ENCODE measurements at regions not wholly inside any gene's neighbourhood (a gene's known extent, or its start where the extent isn't known, plus 50 kb on each side); places are given as distances from the start of the nearest gene placed in this dataset.

- Histone ChIP-seq H3K27ac (no peak overlapping the region), H3K4me3 (replicated peaks in 1 of 3) (no peak overlapping the region), H3K27me3 (no peaks in the 10 kb centered on the region), H3K4me1 (no peaks in the 10 kb centered on the region), H3K9me3 (no peaks in the 10 kb centered on the region), H3K36me3 (no peaks in the 10 kb centered on the region)
- no peak for DNase-seq
- intact Hi-C loops (cut with DNase I): no loop called here
- TF ChIP-seq, protein P1, sequence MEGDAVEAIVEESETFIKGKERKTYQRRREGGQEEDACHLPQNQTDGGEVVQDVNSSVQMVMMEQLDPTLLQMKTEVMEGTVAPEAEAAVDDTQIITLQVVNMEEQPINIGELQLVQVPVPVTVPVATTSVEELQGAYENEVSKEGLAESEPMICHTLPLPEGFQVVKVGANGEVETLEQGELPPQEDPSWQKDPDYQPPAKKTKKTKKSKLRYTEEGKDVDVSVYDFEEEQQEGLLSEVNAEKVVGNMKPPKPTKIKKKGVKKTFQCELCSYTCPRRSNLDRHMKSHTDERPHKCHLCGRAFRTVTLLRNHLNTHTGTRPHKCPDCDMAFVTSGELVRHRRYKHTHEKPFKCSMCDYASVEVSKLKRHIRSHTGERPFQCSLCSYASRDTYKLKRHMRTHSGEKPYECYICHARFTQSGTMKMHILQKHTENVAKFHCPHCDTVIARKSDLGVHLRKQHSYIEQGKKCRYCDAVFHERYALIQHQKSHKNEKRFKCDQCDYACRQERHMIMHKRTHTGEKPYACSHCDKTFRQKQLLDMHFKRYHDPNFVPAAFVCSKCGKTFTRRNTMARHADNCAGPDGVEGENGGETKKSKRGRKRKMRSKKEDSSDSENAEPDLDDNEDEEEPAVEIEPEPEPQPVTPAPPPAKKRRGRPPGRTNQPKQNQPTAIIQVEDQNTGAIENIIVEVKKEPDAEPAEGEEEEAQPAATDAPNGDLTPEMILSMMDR (IDR thresholded peaks at IDR 0.05): no peak
- no peak for TF ChIP-seq POLR2A (IDR thresholded peaks at IDR 0.05)
- 89 to 95% methylated on average over 2 to 5 of the region's 8 CpGs for WGBS, 2 donors
Observed at GRCh38 chr1:25043228-25043580, 113.1 kb upstream of the RUNX3 start.

GRCh38 chr1:25042331-25043227 is 112.5 kb upstream of the RUNX3 start:
- H3K4me1 ChIP-seq: no peaks in the 10 kb centered on the region
- intact Hi-C loops (cut with DNase I): no loop called here
- DNase-seq: no peak
- no peaks in the 10 kb centered on the region for H3K9me3 ChIP-seq
- TF ChIP-seq, protein P1 (IDR thresholded peaks at IDR 0.05): no peak
- TF ChIP-seq POLR2A (IDR thresholded peaks at IDR 0.05): no peak
- H3K4me3 ChIP-seq (replicated peaks in 1 of 3): no peak overlapping the region
- no peaks in the 10 kb centered on the region for H3K36me3 ChIP-seq
- WGBS, 2 donors: 59 to 77% methylated on average over 10 to 13 of the region's 13 CpGs
- no peak overlapping the region for H3K27ac ChIP-seq
- H3K27me3 ChIP-seq: no peaks in the 10 kb centered on the region

- DNase-seq: no peak
- H3K27ac ChIP-seq: no peak overlapping the region
- no peaks in the 10 kb centered on the region for H3K36me3 ChIP-seq
- no peaks in the 10 kb centered on the region for H3K9me3 ChIP-seq
- H3K4me1 ChIP-seq: no peaks in the 10 kb centered on the region
- no peak overlapping the region for H3K4me3 ChIP-seq (replicated peaks in 1 of 3)
- 75 to 76% methylated on average over 3 to 4 of the region's 4 CpGs for WGBS, 2 donors
- intact Hi-C loops (cut with DNase I): no loop called here
- no peaks in the 10 kb centered on the region for H3K27me3 ChIP-seq
- TF ChIP-seq, protein P1 (IDR thresholded peaks at IDR 0.05): no peak
- TF ChIP-seq POLR2A (IDR thresholded peaks at IDR 0.05): no peak
Observed at GRCh38 chr1:25041916-25042315, 111.8 kb upstream of the RUNX3 start.

DNA sequence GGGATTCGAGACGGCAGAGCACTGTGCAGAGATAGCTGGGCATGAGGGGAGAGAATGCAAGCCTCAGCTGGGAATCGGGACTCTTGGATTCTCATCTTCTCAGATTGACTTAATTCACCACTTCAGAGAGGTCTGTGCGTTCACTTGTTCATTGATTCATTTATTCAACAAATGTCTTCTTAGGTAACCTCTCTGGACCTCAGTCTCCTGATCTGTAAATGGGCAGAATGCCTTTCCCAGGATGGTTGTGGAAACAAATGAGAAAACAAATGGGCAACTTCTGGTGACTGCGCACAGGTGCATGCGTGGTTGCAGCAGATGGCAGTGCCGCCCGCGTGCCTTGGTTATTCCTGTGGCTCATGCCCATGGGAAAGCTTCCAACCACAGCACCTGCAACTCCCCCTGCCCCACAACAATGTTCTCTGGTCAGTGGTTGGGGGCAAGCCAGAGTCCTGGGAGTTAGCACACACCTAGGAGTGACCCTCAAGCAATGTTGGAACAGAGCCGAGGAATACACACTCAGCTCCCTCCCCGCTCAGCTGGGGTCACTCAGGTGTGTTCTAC is 110.1 kb upstream of the RUNX3 start:
- 79% methylated on average over 10 of the region's 11 CpGs for WGBS, 2 donors
- Histone ChIP-seq H3K27ac (no peak overlapping the region), H3K27me3 (no peaks in the 10 kb centered on the region), H3K4me3 (replicated peaks in 1 of 3) (no peak overlapping the region), H3K36me3 (no peaks in the 10 kb centered on the region), H3K9me3 (no peaks in the 10 kb centered on the region), H3K4me1 (no peaks in the 10 kb centered on the region)
- TF ChIP-seq, protein P1 (IDR thresholded peaks at IDR 0.05): no peak
- no peak for DNase-seq
- intact Hi-C loops (cut with DNase I): no loop called here

GRCh38 chr1:25039229-25039628 is 109.2 kb upstream of the RUNX3 start:
- TF ChIP-seq, protein P1 (IDR thresholded peaks at IDR 0.05): no peak
- TF ChIP-seq POLR2A (IDR thresholded peaks at IDR 0.05): no peak
- Histone ChIP-seq H3K4me3 (replicated peaks in 1 of 3) (no peak overlapping the region), H3K27me3 (no peaks in the 10 kb centered on the region), H3K36me3 (no peaks in the 10 kb centered on the region), H3K4me1 (no peaks in the 10 kb centered on the region), H3K27ac (no peak overlapping the region), H3K9me3 (no peaks in the 10 kb centered on the region)
- intact Hi-C loops (cut with DNase I): loop anchor here (10.0 kb wide), 1 partner anchor 156 kb away; no protein-coding TSS in a partner anchor
- no peak for DNase-seq
- WGBS, 2 donors: 77 to 89% methylated on average over 4 to 6 of the region's 8 CpGs

Data from thyroid gland (tissue), 4 donors.